GM19351 (cell line): ENCODE measurements at regions not wholly inside any gene's neighbourhood (a gene's known extent, or its start where the extent isn't known, plus 50 kb on each side); places are given as distances from the start of the nearest gene placed in this dataset.

Experiments
- ATAC-seq: cut with Tn5 transposase; IDR thresholded peaks from one replicate; pipeline ENCODE4 v1.9.1; 2021; ENCODE audit warnings: mild to moderate bottlenecking, moderate library complexity; ENCODE audit not compliant: unreplicated experiment

GRCh38 chr9:89891221-89891590 lies 286.4 kb downstream of the GADD45G start:
- ATAC-seq, result no peak

DNA sequence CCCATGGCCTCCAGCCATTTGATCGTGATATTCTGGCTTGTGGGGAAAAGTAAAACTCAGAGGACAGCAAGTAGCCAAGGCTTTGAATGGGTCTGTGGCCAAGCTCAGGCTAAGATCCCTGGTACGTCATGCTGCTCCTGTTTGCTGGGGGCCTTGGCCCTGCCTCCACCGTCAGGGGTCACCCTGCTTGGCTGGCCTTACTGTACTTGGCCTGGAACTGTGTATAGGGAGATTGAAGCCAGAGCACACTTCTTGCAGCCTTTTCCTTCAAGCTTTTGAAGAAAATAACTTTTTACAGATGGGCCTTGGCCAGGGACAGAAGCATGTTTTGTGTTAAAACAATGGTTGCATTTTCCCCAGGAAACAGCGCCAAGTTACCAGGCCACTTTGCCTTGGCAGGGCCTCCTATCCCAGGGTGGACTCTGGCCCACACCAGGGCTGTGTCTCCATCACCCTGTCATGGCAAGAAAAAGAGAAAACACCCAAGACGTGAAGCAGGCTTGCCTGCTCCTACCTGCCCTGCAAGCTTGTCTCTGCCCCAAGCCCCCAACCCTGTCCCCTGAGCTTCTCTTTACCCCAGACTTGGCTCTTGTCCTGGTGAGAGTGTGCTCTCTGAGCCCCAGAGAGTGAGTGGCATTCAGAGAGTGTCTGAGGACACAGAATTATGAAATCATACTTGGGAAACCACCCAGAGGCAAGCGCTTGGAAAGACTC lies 286.9 kb downstream of the GADD45G start:
- ATAC-seq, result no peak

DNA sequence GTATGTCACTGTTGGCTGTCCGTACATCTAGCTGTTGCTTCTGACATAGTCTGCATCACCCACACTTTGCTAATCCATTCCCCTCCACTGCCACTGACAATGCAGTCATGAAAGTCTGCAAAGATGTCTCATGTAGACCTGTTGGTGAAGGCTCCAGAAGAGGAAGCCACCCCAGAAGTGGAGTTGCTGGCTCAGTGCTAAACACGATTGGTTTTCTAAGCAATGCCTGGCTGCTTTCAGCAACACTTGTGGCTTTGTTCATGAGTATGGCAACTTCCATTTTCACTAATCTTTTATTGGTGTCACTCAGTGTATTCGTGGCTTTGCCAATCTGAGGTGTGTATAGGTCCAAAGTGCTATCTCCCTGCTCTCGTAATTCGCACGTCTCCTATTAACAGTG lies 288.1 kb downstream of the GADD45G start:
- no peak for ATAC-seq

DNA sequence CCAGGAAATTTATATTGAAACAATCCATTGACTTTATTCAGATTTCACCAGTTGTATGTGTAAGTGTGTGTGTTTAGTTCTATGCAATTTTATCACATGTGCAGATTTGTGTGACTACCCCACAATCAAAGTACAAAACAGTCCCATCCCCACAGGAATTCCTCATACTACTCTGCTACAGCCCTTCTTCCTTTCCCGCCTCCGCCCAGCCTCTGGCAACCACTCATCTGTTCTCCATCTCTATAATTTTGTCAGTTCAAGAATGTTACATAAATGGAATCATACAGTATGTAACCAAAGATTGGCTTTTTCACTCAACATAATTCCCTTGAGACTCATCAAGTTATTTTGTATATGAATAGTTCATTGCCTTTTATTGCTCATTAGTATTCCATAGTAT lies 289.1 kb downstream of the GADD45G start:
- no peak for ATAC-seq

DNA sequence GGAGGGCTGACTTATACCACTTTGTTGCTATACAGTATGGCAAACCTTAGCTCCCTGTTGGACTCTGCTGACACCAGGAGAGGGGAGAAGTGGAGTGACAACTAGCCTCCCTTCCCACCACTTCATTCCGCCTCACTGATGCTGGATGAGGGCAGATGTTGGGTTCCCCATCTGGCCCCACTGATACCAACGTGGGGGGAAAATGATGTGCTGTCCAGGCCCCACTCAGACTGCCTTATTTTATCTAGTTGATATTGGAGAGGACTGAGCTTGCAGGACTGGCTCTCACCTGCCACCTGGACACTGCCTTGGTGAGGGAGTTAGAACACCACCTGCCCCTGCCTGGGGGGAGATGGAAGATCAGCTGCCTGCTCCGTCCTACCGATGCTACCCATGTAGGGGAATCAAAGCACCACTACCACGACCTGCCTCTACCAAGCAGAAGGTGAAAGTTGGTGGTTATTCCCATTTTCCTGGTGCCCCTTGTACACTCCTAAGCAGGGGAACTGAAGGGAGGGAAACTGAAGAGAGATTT lies 292.1 kb downstream of the GADD45G start:
- no peak for ATAC-seq

GRCh38 chr9:89899573-89899972 lies 294.8 kb downstream of the GADD45G start:
- ATAC-seq, result no peak

GRCh38 chr9:89901920-89902319 lies 297.1 kb downstream of the GADD45G start:
- no peak for ATAC-seq

- no peak for ATAC-seq
Observed at GRCh38 chr9:89902450-89903140, 297.8 kb downstream of the GADD45G start.

- ATAC-seq, result no peak
Observed at GRCh38 chr9:89903141-89903475, 298.3 kb downstream of the GADD45G start.

- no peak for ATAC-seq
Observed at GRCh38 chr9:89905606-89906338, 301.0 kb downstream of the GADD45G start.

- ATAC-seq, result no peak
Observed at GRCh38 chr9:89911721-89912604, 307.2 kb downstream of the GADD45G start.

GRCh38 chr9:89912605-89912953 lies 307.8 kb downstream of the GADD45G start:
- no peak for ATAC-seq

DNA sequence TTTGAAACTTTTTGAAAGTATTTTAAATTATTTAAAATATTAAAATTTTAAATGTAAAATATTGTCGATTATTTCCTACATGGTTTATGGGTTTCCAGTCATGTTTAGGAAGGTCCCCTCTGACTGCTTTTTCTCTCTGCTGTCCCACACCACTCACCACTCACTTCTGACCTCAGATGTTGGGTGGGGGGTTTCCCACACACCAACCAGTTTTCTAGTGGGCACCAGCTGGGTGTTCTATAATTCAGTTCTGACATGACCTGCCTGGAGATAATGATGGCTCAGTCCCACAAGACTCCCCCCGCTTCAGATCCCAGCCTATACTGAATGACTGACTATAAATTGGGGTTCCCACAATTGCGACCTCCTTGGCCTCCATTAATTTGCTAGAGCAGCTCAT lies 310.4 kb downstream of the GADD45G start:
- no peak for ATAC-seq

DNA sequence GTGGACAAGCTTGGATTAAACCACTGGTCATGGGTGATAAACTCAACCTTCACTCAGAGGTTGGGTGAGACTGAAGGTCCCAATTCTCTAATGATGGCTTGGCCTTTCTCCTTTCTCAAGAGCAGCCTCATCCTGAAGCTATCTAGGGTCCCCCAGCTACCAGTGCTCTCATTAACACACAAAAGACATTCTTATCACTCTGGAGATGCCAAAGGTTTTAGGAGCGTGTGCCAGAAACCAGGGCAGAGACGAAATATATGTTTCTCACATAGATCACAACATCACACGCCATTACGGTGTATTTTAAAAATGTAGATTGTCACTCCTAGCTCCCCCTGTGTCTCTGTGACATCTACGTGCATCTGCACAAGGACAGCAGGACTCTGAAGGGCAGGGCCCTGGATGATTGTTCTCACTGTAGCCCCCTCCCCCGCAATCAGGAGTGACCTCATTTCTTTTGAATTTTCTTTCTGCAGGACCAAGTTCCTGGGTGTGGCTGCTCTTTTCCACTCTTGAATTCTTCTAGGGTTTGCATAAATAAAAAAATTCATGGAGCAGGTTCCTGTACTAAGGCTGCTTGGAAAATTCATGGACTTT lies 311.3 kb downstream of the GADD45G start:
- ATAC-seq, result no peak

- ATAC-seq, result no peak
Observed at GRCh38 chr9:89917861-89918260, 313.0 kb downstream of the GADD45G start.

- no peak for ATAC-seq
Observed at GRCh38 chr9:89919171-89919681, 314.4 kb downstream of the GADD45G start.

GRCh38 chr9:89920131-89920530 lies 315.3 kb downstream of the GADD45G start:
- ATAC-seq, result no peak

- no peak for ATAC-seq
Observed at GRCh38 chr9:89920951-89921350, 316.1 kb downstream of the GADD45G start.

- ATAC-seq, result no peak
Observed at GRCh38 chr9:89922099-89922498, 317.3 kb downstream of the GADD45G start.

DNA sequence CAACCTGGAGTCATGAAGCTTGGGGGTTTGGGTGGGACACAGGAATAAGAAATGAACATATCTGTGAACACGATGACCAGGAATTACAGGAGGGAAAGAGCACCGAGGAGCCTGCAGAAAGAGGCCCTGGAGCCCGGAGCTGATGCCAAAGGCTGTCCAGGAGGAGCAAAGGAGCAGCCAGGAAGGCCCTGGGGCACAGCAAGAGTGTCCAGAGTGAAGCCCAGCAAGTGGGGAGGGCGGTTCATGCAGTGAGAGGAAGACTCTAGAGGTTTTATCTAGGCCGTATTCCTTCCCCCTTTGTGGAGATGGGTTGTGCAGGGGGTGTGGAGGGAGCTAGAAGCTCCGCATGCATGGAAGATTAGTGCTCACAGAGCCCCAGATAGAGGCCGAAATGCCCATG lies 318.4 kb downstream of the GADD45G start:
- no peak for ATAC-seq
